Liver (tissue), 3 donors: ENCODE measurements at regions not wholly inside any gene's neighbourhood (a gene's known extent, or its start where the extent isn't known, plus 50 kb on each side); places are given as distances from the start of the nearest gene placed in this dataset.

Experiments
- CTCF ChIP-seq: fragments of 150-350 bp; IDR thresholded peaks from 2 replicates; pipeline ENCODE4 v1.5.1; 2017; ENCODE audit warnings: improper control_type of control experiment, low read depth, low read length; ENCODE audit not compliant: missing input control
- EGR1 ChIP-seq, 2 donors: IDR thresholded peaks; 2 replicates each; pipeline ENCODE4 v1.6.1; 2016 to 2018; ENCODE audit warnings: antibody characterized with exemption in 2 of 2, low read depth in 2 of 2
- JUND ChIP-seq, 2 donors: IDR thresholded peaks; 2 replicates each; pipeline ENCODE4 v1.6.1; 2016; ENCODE audit warnings: antibody characterized with exemption in 2 of 2
- YY1 ChIP-seq: IDR thresholded peaks from 2 replicates; pipeline ENCODE4 v1.6.1; 2016; ENCODE audit warnings: antibody characterized with exemption, mild to moderate bottlenecking
- donor health status: healthy.
- donor health status: healthy.

DNA sequence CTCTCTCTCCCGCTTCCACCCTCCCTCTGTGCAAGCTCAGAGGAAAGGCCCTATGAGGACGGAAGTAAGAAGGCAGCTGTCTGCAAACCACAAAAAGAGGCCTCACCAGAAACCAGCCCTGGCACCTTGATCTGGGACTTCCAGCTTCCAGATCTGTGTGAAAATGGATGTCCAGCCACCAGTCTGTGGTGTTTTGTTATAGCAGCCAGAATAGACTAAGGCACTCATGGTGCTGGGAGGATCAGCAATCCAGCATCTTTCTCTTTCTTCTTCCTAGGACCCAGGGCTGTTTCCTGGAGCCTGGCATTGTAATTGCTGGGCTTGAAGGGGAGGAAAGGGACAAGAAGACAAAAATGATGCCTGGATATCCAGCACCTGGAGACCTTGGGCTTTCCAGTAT lies 122.5 kb downstream of the SOCS6 start:
- TF ChIP-seq YY1 (no peak), CTCF (no peak), EGR1 (IDR thresholded peaks at IDR 0.05; ENCODE audit: low read depth in 2 of 2) (no peak), JUND (IDR thresholded peaks at IDR 0.05) (no peak)
